Islet precursor cell (in vitro differentiated cells): ENCODE measurements at regions not wholly inside any gene's neighbourhood (a gene's known extent, or its start where the extent isn't known, plus 50 kb on each side); places are given as distances from the start of the nearest gene placed in this dataset.
"Not testable (repeated sequence)": the region's sequence is repeated elsewhere in the genome, so short reads cannot be mapped to it uniquely, and the experiment has no call there.

Experiments used
- DNase-seq: peaks from one replicate; pipeline ENCODE4 v3.0.0-alpha.2; 2018

GRCh38 chr4:133585323-133585722 is 436.2 kb downstream of the PCDH10 start:
- no peak for DNase-seq

- DNase-seq: no peak
Observed at GRCh38 chr4:133584714-133585113, 435.6 kb downstream of the PCDH10 start.

DNA sequence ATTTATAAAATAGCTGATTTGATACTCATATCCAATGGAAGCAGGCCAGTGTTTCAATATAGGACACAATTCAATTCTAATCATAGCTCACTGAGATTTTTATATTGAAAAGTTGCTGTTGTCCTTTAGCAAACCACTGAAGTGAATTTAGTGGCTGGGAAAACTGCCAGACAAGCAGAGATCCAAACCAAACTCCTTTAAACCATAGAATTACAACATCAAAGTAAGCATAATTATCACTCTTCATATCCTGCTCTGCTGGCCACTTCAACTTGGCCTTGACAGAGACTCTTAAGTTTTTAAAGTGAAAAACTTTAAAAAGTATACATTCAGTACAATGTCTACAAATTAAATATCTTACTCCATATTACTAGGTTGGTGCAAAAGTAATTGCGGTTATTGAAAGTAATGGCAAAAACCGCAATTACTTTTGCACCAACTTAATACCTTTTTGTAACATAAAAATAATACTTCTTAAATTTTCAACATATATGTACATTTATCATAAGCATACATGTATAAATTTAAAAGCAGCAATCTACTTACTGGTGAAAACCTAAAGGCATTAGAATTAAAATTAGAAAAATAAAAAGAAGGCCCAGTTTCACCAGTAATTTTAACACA is 433.0 kb downstream of the PCDH10 start:
- DNase-seq: no peak

GRCh38 chr4:133574248-133574647 is 425.2 kb downstream of the PCDH10 start:
- DNase-seq: no peak

DNA sequence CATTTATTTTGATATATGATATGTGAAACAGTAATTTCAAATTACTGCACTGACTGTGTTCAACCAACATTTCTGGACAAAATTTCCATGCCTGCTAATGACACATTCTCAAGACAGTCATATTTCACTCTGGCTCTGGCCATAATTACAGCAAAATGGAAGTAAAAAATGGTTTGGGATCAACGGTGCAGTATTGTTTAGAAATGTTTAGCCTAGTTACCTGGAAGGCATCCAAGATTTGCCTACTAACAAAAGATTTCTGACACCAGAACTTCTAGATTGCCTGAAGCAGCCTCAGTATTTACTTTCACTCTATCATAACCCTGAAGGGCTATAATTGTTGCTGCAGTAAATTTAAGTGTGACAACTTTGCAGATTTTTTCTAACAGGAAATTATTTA is 416.3 kb downstream of the PCDH10 start:
- DNase-seq: no peak

GRCh38 chr4:133559987-133560386 is 410.9 kb downstream of the PCDH10 start:
- DNase-seq: no peak

GRCh38 chr4:133555671-133556070 is 406.6 kb downstream of the PCDH10 start:
- no peak for DNase-seq

GRCh38 chr4:133550436-133550835 is 401.3 kb downstream of the PCDH10 start:
- DNase-seq: no peak

GRCh38 chr4:133544097-133544496 is 395.0 kb downstream of the PCDH10 start:
- no peak for DNase-seq

DNA sequence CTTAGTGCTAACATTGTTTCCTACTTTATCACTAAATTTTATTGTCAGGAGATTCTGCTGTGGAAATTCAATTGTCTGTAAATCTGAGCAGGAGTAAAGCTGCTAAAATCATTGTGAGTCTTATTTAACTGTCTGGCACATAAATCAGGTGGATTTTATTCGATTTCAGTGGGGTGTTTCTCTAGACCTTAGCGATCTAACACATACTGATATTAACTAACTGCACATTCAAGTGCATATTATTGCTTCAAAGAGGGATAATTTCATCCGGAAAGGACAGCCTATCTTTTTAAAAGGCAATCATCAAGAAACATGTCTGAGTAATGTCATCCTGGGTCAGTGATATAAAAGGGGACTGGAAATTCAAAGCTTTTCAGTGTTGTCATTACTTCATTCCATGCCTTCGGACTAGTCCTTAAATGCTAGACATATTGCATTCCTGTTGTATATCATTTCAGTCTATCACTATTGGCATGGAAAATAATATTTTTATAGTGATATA is 388.7 kb downstream of the PCDH10 start:
- DNase-seq: no peak

DNA sequence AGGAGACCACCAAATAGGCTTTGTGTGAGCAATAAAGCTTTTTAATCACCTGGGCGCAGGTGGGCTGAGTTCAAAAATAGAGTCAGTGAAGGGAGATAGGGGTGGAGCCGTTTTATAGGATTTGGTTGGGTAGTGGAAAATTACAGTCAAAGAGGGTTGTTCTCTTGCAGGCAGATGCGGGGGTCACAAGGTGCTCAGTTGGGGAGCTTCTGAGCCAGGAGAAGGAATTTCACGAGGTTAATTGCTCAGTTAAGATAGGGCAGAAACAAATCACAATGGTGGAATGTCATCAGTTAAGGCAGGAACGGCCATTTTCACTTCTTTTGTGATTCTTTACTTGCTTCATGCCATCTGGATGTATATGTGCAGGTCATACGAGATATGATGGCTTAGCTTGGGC is 385.1 kb downstream of the PCDH10 start:
- DNase-seq: not testable (repeated sequence)

DNA sequence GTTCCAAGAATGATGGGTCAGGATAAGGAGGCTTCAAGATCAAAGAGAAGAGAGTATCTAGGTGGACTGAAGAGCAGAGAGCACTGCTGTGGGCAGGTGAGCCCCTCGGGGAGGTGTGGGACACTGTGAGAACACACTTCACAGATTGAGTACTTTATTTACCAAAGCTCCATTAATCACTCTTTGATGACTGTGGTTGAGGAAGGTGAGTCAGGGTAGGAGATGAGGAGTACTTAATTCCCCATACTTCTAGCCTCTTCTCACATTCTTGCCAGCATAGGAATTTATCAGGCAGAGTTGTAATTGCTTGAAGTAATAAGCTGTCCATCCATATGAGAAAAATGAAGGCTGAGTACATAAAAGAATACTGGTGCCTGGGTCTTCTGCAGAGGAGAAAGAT is 375.3 kb downstream of the PCDH10 start:
- no peak for DNase-seq

GRCh38 chr4:133513901-133514300 is 364.8 kb downstream of the PCDH10 start:
- no peak for DNase-seq

DNA sequence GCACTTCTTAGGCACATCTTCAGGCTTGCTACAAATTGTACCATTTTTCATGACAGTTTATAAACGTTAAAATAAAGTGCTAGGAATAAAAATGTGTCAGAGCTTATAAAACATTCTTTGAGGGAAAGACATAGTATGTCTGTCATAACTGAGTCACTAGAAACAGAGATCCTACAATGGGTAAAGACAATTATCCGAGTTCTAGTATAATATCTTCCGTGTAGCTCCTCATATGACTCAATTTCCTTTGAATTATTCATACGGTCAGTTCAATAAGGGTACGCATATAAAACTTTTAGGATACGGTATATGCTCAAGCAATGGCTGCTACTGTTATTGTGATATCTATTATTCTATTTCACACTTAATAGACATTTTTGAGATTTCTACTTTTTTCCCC is 349.1 kb downstream of the PCDH10 start:
- DNase-seq: no peak

GRCh38 chr4:133493776-133494175 is 344.7 kb downstream of the PCDH10 start:
- no peak for DNase-seq

- DNase-seq: no peak
Observed at GRCh38 chr4:133493241-133493640, 344.1 kb downstream of the PCDH10 start.

DNA sequence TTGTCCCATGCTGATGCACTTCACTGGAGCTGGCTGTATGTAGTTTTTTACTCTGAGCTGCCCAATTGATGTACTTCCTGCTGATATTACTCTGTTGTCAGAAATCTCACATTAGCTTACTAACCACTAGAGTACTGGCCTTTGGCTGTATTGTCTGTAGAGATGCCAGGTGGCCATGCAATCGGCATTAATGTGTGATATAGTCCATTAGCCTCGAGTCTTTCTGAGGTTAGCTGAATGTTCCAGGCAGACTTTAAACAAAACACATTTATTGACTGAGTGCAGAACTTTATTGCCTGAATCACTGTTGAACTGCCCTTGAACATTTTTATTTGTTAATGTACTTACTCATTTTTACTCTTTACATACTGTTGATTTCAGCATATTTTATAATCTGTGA is 335.2 kb downstream of the PCDH10 start:
- DNase-seq: no peak

DNA sequence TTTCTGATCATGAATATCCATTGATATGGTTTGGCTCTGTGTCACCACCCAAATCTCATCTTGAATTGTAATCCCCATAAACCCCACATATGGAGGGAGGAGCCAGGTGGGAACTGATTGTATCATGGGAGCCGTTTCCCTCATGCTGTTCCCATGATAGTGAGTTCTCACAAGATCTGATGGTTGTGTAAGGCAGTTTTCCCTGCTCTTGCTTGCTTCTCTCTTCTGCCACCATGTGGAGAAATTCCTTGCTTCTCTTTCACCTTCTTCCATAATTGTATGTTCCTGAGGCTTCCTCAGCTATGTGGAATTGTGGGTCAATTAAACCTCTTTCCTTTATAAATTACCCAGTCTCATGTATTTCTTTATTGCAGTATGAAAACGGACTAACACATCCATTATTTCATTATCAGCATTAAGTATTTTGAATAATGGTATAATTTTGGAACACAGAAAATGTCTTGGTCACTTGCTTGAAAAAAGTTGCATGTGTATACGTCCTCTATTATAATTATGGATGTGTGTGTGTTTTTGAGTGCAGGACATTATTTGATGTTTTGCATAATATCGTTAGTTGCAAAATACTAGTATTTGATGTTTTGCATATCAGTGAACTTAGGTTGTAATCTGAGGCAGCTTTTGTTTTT is 334.6 kb downstream of the PCDH10 start:
- no peak for DNase-seq

DNA sequence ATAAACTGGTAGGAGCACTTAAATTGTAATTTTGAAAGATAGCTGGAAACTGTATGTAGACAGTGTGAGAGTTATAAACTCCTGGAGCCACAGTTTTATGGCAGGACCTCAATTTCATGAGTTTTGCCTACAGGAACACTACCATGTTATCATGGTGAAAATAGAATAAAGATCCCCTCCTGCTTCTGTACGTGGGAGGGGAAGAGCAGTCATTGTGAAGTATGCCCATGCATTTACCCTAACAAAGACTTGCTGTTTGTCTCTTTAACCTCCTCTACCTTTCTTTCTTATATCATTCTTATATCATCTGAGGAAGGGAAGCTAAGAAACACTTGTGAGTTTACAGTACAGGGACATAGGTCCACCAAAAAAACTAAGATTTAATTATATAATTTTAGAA is 327.0 kb downstream of the PCDH10 start:
- no peak for DNase-seq

- no peak for DNase-seq
Observed at GRCh38 chr4:133474501-133474900, 325.4 kb downstream of the PCDH10 start.

DNA sequence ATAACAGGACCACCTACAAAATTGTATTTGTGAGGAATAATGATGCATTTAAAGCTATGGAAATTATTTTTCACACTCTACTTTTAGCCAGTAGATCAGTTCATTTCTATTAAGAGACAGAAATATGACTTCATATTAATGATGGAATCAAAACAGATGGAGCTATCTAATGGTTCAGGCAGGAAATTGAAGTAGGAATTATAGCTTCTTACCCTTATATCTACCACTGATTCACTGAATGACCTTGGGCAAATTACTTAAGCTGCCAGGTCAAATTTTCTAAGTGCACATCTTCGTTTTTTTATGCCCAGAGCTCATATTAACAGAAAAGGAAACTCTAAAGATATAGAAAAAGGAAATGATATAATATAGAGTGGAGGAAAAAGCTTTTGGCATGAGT is 323.1 kb downstream of the PCDH10 start:
- no peak for DNase-seq

DNA sequence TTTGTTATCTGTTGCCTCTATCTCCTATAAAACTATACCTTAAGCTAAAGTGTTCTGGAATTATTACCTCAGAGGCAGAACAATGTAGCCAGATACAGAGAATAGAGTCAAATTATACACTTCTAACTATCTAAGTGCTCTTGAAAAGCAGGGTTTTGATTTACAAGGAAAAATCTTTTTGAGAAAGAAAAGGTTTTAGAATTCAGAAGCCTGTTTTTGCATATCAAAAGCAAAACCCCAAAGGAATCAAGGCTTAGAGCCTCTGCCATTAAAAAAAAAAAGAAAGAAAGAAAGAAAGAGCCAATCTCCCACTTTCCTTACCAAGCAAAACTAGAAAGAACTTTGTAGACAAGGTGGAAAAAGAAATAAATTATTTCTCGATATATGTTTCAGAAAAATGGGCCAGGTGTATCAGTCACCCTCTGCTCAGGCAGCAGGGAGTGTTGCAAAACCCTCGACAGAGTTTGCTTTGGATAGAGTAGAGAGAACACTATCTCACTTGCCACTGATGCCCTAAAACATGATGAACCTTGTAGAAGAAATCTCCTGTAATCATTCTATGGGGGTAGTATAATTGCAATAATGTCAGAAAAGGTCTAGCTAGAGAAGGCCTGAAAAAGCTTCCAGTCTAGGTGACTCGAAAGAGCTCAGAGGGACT is 318.3 kb downstream of the PCDH10 start:
- no peak for DNase-seq

- DNase-seq: no peak
Observed at GRCh38 chr4:133465022-133465421, 315.9 kb downstream of the PCDH10 start.

GRCh38 chr4:133464311-133464710 is 315.2 kb downstream of the PCDH10 start:
- no peak for DNase-seq
